IMR-90 (cell line): ENCODE measurements at regions not wholly inside any gene's neighbourhood (a gene's known extent, or its start where the extent isn't known, plus 50 kb on each side); places are given as distances from the start of the nearest gene placed in this dataset.

Experiments used
- ATAC-seq: fragments of 200-7000 bp; cut with Tn5 transposase; 2 replicates; pipeline ENCODE4 v1.9.1; 2020; ENCODE audit warnings: low read depth, mild to moderate bottlenecking, moderate library complexity
- BruUV-seq: library from RNA; stranded (reverse); fragments of 400-500 nt; replicated peaks from 2 replicates; lab custom pipeline; 2021; lab: Mats Ljungman, UMichigan
- CTCF ChIA-PET: fragments of 300-600 bp; formaldehyde crosslinking; extraction: SDS; loops from one replicate; lab custom pipeline; 2021; ENCODE audit warnings: antibody characterized with exemption; lab: Yijun Ruan, JAX
- POLR2A ChIA-PET: fragments of 300-600 bp; sonication (Branson Sonifier 250); formaldehyde crosslinking; loops from one replicate; lab custom pipeline; 2022; ENCODE audit warnings: antibody characterized with exemption; ENCODE audit not compliant: unreplicated experiment; lab: Charles Lee
- DNase-seq: peaks from one replicate; pipeline ENCODE4 v3.0.0; 2013
- H2AFZ ChIP-seq: replicated peaks from 2 replicates; pipeline ENCODE3; 2013; ENCODE audit warnings: low read length, mild to moderate bottlenecking; ENCODE audit not compliant: poor library complexity
- H2AK5ac ChIP-seq: 2 replicates; pipeline ENCODE4 v1.6.1; 2013; ENCODE audit warnings: low read depth, low read length, inconsistent platforms
- H2AK9ac ChIP-seq: replicated peaks from 2 replicates; pipeline ENCODE3; 2013; ENCODE audit warnings: mild to moderate bottlenecking, low read depth, low read length, moderate library complexity; ENCODE audit not compliant: poor library complexity
- H2BK120ac ChIP-seq: 2 replicates; pipeline ENCODE4 v1.6.1; 2013; ENCODE audit warnings: low read depth, low read length, inconsistent platforms
- H2BK15ac ChIP-seq: 3 replicates; pipeline ENCODE4 v1.6.1; 2013; ENCODE audit warnings: low read depth, low read length, inconsistent platforms
- H2BK20ac ChIP-seq: 2 replicates; pipeline ENCODE4 v1.6.1; 2013; ENCODE audit warnings: low read depth, mild to moderate bottlenecking, inconsistent platforms, low read length, moderate library complexity
- H2BK5ac ChIP-seq: 2 replicates; pipeline ENCODE4 v1.6.1; 2013; ENCODE audit warnings: mild to moderate bottlenecking, low read depth, low read length, inconsistent platforms; ENCODE audit not compliant: poor library complexity, severe bottlenecking
- H3K14ac ChIP-seq: replicated peaks from 2 replicates; pipeline ENCODE4 v1.6.1; 2013; ENCODE audit warnings: low read depth, low read length, inconsistent platforms
- H3K18ac ChIP-seq: 2 replicates; pipeline ENCODE4 v1.6.1; 2013; ENCODE audit warnings: low read depth, low read length, control low read depth
- H3K23ac ChIP-seq: 2 replicates; pipeline ENCODE4 v1.6.1; 2013; ENCODE audit warnings: low read depth, low read length, inconsistent platforms
- H3K27ac ChIP-seq: 2 replicates; pipeline ENCODE4 v1.5.1; 2013; ENCODE audit warnings: mild to moderate bottlenecking, control low read depth, low read length; ENCODE audit not compliant: insufficient read depth
- H3K27me3 ChIP-seq: 2 replicates; pipeline ENCODE4 v1.6.1; 2013; ENCODE audit warnings: low read length; ENCODE audit not compliant: control insufficient read depth, insufficient read depth
- H3K36me3 ChIP-seq: 2 replicates; pipeline ENCODE4 v1.6.1; 2013; ENCODE audit warnings: low read length, mixed read lengths; ENCODE audit not compliant: control insufficient read depth, insufficient read depth
- H3K4ac ChIP-seq: 2 replicates; pipeline ENCODE4 v1.6.1; 2013; ENCODE audit warnings: low read depth, low read length, inconsistent platforms
- H3K4me1 ChIP-seq: 2 replicates; pipeline ENCODE4 v1.6.1; 2013; ENCODE audit warnings: low read length, mixed read lengths; ENCODE audit not compliant: control insufficient read depth, insufficient read depth
- H3K4me2 ChIP-seq: 2 replicates; pipeline ENCODE4 v1.6.1; 2013; ENCODE audit warnings: low read depth, mild to moderate bottlenecking, control low read depth, low read length, moderate library complexity
- H3K4me3 ChIP-seq: 2 replicates; pipeline ENCODE4 v1.5.1; 2013; ENCODE audit warnings: low read depth, mild to moderate bottlenecking, control low read depth, low read length, moderate library complexity; ENCODE audit not compliant: insufficient read depth
- H3K56ac ChIP-seq: 2 replicates; pipeline ENCODE4 v1.6.1; 2013; ENCODE audit warnings: low read length, inconsistent platforms; ENCODE audit not compliant: insufficient read depth; ENCODE audit errors: extremely low read depth
- H3K79me1 ChIP-seq, 2 experiments: 2 replicates each; pipeline ENCODE4 v1.6.1; 2013; ENCODE audit warnings: low read length in 2 of 2, inconsistent platforms in 1 of 2, low read depth in 1 of 2
- H3K9ac ChIP-seq: 2 replicates; pipeline ENCODE4 v1.6.1; 2013; ENCODE audit warnings: low read depth, low read length, control low read depth
- H3K9me1 ChIP-seq: 2 replicates; pipeline ENCODE4 v1.6.1; 2013; ENCODE audit warnings: low read length, inconsistent platforms; ENCODE audit not compliant: insufficient read depth
- H3K9me3 ChIP-seq: 2 replicates; pipeline ENCODE4 v1.6.1; 2013; ENCODE audit warnings: low read length; ENCODE audit not compliant: control insufficient read depth, insufficient read depth
- H4K20me1 ChIP-seq: 2 replicates; pipeline ENCODE4 v1.6.1; 2013; ENCODE audit warnings: low read length, inconsistent platforms; ENCODE audit not compliant: insufficient read depth
- H4K5ac ChIP-seq: 2 replicates; pipeline ENCODE4 v1.6.1; 2013; ENCODE audit warnings: mild to moderate bottlenecking, low read depth, low read length, control low read depth
- H4K8ac ChIP-seq, 2 experiments: 2 replicates each; pipeline ENCODE4 v1.6.1; 2013; ENCODE audit warnings: low read depth in 2 of 2, low read length in 2 of 2, control low read depth in 1 of 2, inconsistent platforms in 1 of 2
- H4K91ac ChIP-seq: 2 replicates; pipeline ENCODE4 v1.6.1; 2013; ENCODE audit warnings: low read depth, low read length, inconsistent platforms; ENCODE audit not compliant: insufficient read depth
- BHLHE40 ChIP-seq: fragments of 150-350 bp; IDR thresholded peaks from 2 replicates; pipeline ENCODE4 v1.6.1; 2016; ENCODE audit warnings: mild to moderate bottlenecking, low read depth, low read length
- CEBPB ChIP-seq: IDR thresholded peaks from 2 replicates; pipeline ENCODE4 v1.6.1; 2012; ENCODE audit warnings: low read depth, low read length, improper control_type of control experiment
- CHD1 ChIP-seq: IDR thresholded peaks from 2 replicates; pipeline ENCODE4 v1.6.1; 2012; ENCODE audit warnings: low read depth, low read length, improper control_type of control experiment
- FOS ChIP-seq: fragments of 150-350 bp; IDR thresholded peaks from 2 replicates; pipeline ENCODE4 v1.6.1; 2016; ENCODE audit warnings: low read depth, low read length
- MAZ ChIP-seq: IDR thresholded peaks from 2 replicates; pipeline ENCODE4 v1.6.1; 2012; ENCODE audit warnings: low read depth, mild to moderate bottlenecking, low read length, improper control_type of control experiment, moderate library complexity, borderline replicate concordance
- MXI1 ChIP-seq: IDR thresholded peaks from 2 replicates; pipeline ENCODE4 v1.6.1; 2012; ENCODE audit warnings: low read depth, mild to moderate bottlenecking, low read length, moderate library complexity, borderline replicate concordance
- NFE2L2 ChIP-seq: fragments of 150-350 bp; IDR thresholded peaks from 2 replicates; pipeline ENCODE4 v1.6.1; 2016; ENCODE audit warnings: low read depth, mild to moderate bottlenecking, low read length
- POLR2A ChIP-seq: IDR thresholded peaks from 2 replicates; pipeline ENCODE4 v1.6.1; 2012; ENCODE audit warnings: mild to moderate bottlenecking, low read depth, low read length
- RCOR1 ChIP-seq: IDR thresholded peaks from 2 replicates; pipeline ENCODE4 v1.6.1; 2012; ENCODE audit warnings: mild to moderate bottlenecking, low read length, improper control_type of control experiment; ENCODE audit not compliant: insufficient replicate concordance
- RFX5 ChIP-seq: IDR thresholded peaks from 2 replicates; pipeline ENCODE4 v1.8.0; 2012; ENCODE audit warnings: low read depth, mild to moderate bottlenecking, low read length, moderate library complexity
- SMC3 ChIP-seq: fragments of 150-350 bp; IDR thresholded peaks from 2 replicates; pipeline ENCODE4 v1.6.1; 2016; ENCODE audit warnings: low read depth, mild to moderate bottlenecking, antibody characterized with exemption, low read length, moderate library complexity
- USF2 ChIP-seq: fragments of 150-350 bp; IDR thresholded peaks from 2 replicates; pipeline ENCODE4 v1.6.1; 2017; ENCODE audit warnings: mild to moderate bottlenecking, antibody characterized with exemption, low read length, low read depth
- WGBS, 2 experiments: methylation state at CpG; one replicate each; pipeline versions ENCODE4 v1.1.5 to v1.1.7; 2013; ENCODE audit warnings: missing lambda C conversion rate in 2 of 2; ENCODE audit not compliant: insufficient read length in 1 of 2; ENCODE audit errors: extremely low coverage in 2 of 2; 5-methylcytosine and 5-hydroxymethylcytosine counted together
- dilution Hi-C: fragments of 300-500 bp; cut with HindIII; formaldehyde crosslinking; loops from one replicate; pipeline ENCODE4 v1.14.3; 2018; ENCODE audit warnings: low sequenced_read_pairs; ENCODE audit not compliant: unreplicated experiment
- in situ Hi-C: fragments of 300-500 bp; cut with MboI; formaldehyde crosslinking; loops from 3 replicates; pipeline ENCODE4 v1.14.3; 2019; ENCODE audit warnings: low sequenced_read_pairs, inconsistent platforms, mixed read lengths
- intact Hi-C: fragments of 100-400 bp; cut with micrococcal nuclease; formaldehyde crosslinking; loops from 2 replicates; pipeline ENCODE4 v1.10.0; 2022
- TF ChIP-seq, protein P1 (sequence below): fragments of 150-350 bp; IDR thresholded peaks from 2 replicates; pipeline ENCODE4 v1.6.1; 2016; ENCODE audit warnings: low read depth, mild to moderate bottlenecking, low read length, moderate library complexity, borderline replicate concordance
- TF ChIP-seq, protein P2 (sequence below): conservative IDR thresholded peaks from 2 replicates; pipeline ENCODE4 v1.5.1; 2012; ENCODE audit warnings: mild to moderate bottlenecking, low read depth, low read length, improper control_type of control experiment

GRCh38 chr11:28887681-28888080 lies 779.5 kb downstream of the METTL15 start:
- no peak for ATAC-seq
- dilution Hi-C loops: no loop called here
- Histone ChIP-seq H2AK5ac (no peak overlapping the region), H3K9me3 (no peaks in the 10 kb centered on the region), H2BK20ac (0 out of 2 replicates have a peak overlapping the region, but pooled peaks have one; percentile 8), H3K9me1 (no peaks in the 10 kb centered on the region), H4K8ac (no peak overlapping the region), H3K4me1 (peaks cover 4% of the 10 kb centered on the region; the same call in 1 of the 2 replicates), H3K14ac (no peak overlapping the region; the same call in 1 of the 2 replicates), H3K18ac (peak overlapping the region; percentile 37; the same call in 1 of the 2 replicates), H3K23ac (no peak overlapping the region), H4K20me1 (no peaks in the 10 kb centered on the region), H2BK5ac (no peak overlapping the region), H3K56ac (no peak overlapping the region), H3K4me2 (no peak overlapping the region), H3K4ac (no peak overlapping the region), H2BK15ac (no peak overlapping the region), H3K79me1 (no peaks in the 10 kb centered on the region), H2AK9ac (no peak overlapping the region), H3K36me3 (no peaks in the 10 kb centered on the region), H3K27me3 (no peaks in the 10 kb centered on the region), H2BK120ac (peak overlapping the region; percentile 0; the same call in 1 of the 2 replicates), H2AFZ (no peak overlapping the region), H3K4me3 (no peak overlapping the region), H4K5ac (peak overlapping the region; percentile 31; the same call in 1 of the 2 replicates), H4K91ac (no peak overlapping the region), H3K27ac (no peak overlapping the region), H3K9ac (no peak overlapping the region)
- in situ Hi-C loops: no loop called here
- CTCF ChIA-PET: no interaction called here
- intact Hi-C loops: no loop called here
- BruUV-seq: no TSS peak
- DNase-seq: no peak
- POLR2A ChIA-PET: interaction anchor here (0.5 kb wide), 1 partner anchor 11 kb away, joined by 6 read pairs; no protein-coding TSS in a partner anchor
- WGBS, 2 experiments: no CpG with 5 or more reads among the region's 1 CpG
- TF ChIP-seq CEBPB: no peak
- no peak for TF ChIP-seq FOS
- TF ChIP-seq RFX5: no peak
- TF ChIP-seq MXI1: no peak
- TF ChIP-seq NFE2L2: no peak
- TF ChIP-seq BHLHE40: no peak
- TF ChIP-seq, protein P1, sequence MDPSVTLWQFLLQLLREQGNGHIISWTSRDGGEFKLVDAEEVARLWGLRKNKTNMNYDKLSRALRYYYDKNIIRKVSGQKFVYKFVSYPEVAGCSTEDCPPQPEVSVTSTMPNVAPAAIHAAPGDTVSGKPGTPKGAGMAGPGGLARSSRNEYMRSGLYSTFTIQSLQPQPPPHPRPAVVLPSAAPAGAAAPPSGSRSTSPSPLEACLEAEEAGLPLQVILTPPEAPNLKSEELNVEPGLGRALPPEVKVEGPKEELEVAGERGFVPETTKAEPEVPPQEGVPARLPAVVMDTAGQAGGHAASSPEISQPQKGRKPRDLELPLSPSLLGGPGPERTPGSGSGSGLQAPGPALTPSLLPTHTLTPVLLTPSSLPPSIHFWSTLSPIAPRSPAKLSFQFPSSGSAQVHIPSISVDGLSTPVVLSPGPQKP: no peak
- TF ChIP-seq CHD1: no peak
- TF ChIP-seq SMC3: no peak
- TF ChIP-seq RCOR1: no peak
- TF ChIP-seq POLR2A: no peak
- no peak for TF ChIP-seq MAZ
- TF ChIP-seq, protein P2, sequence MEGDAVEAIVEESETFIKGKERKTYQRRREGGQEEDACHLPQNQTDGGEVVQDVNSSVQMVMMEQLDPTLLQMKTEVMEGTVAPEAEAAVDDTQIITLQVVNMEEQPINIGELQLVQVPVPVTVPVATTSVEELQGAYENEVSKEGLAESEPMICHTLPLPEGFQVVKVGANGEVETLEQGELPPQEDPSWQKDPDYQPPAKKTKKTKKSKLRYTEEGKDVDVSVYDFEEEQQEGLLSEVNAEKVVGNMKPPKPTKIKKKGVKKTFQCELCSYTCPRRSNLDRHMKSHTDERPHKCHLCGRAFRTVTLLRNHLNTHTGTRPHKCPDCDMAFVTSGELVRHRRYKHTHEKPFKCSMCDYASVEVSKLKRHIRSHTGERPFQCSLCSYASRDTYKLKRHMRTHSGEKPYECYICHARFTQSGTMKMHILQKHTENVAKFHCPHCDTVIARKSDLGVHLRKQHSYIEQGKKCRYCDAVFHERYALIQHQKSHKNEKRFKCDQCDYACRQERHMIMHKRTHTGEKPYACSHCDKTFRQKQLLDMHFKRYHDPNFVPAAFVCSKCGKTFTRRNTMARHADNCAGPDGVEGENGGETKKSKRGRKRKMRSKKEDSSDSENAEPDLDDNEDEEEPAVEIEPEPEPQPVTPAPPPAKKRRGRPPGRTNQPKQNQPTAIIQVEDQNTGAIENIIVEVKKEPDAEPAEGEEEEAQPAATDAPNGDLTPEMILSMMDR: no peak
- no peak for TF ChIP-seq USF2
